H9 (cell line): ENCODE measurements at regions not wholly inside any gene's neighbourhood (a gene's known extent, or its start where the extent isn't known, plus 50 kb on each side); places are given as distances from the start of the nearest gene placed in this dataset.

Experiments used
- DNase-seq: peaks from one replicate; pipeline ENCODE4 v3.0.0-alpha.2; 2017
- H2AFZ ChIP-seq: one replicate; pipeline ENCODE4 v1.6.1; 2013; ENCODE audit warnings: mild to moderate bottlenecking, low read length, control low read depth, moderate library complexity
- H2AK5ac ChIP-seq: 2 replicates; pipeline ENCODE4 v1.6.1; 2013; ENCODE audit warnings: low read length, control low read depth, mixed read lengths; ENCODE audit not compliant: insufficient read length
- H2BK120ac ChIP-seq: one replicate; pipeline ENCODE4 v1.6.1; 2013; ENCODE audit warnings: low read depth, mild to moderate bottlenecking, low read length, control low read depth, inconsistent platforms; ENCODE audit not compliant: poor library complexity, severe bottlenecking
- H2BK12ac ChIP-seq: 2 replicates; pipeline ENCODE4 v1.6.1; 2013; ENCODE audit warnings: low read length, control low read depth, mixed read lengths, low read depth; ENCODE audit not compliant: insufficient read length
- H2BK15ac ChIP-seq: 2 replicates; pipeline ENCODE4 v1.6.1; 2013; ENCODE audit warnings: low read depth, low read length, control low read depth
- H2BK20ac ChIP-seq: one replicate; pipeline ENCODE4 v1.6.1; 2013; ENCODE audit warnings: low read depth, mild to moderate bottlenecking, low read length, control low read depth, inconsistent platforms; ENCODE audit not compliant: poor library complexity, severe bottlenecking
- H2BK5ac ChIP-seq: 2 replicates; pipeline ENCODE4 v1.6.1; 2013; ENCODE audit warnings: low read length, control low read depth, mixed read lengths; ENCODE audit not compliant: insufficient read length
- H3K14ac ChIP-seq: 2 replicates; pipeline ENCODE4 v1.6.1; 2013; ENCODE audit warnings: low read length, control low read depth; ENCODE audit not compliant: insufficient read depth
- H3K18ac ChIP-seq: 2 replicates; pipeline ENCODE4 v1.6.1; 2013; ENCODE audit warnings: low read depth, mild to moderate bottlenecking, mixed read lengths, low read length, control low read depth; ENCODE audit not compliant: insufficient read length
- H3K23ac ChIP-seq: 2 replicates; pipeline ENCODE4 v1.6.1; 2013; ENCODE audit warnings: low read length, control low read depth, mixed read lengths, low read depth; ENCODE audit not compliant: insufficient read length
- H3K23me2 ChIP-seq: 2 replicates; pipeline ENCODE4 v1.6.1; 2013; ENCODE audit warnings: low read depth, mild to moderate bottlenecking, mixed read lengths, low read length, control low read depth; ENCODE audit not compliant: insufficient read length, poor library complexity, severe bottlenecking
- H3K27ac ChIP-seq: 2 replicates; pipeline ENCODE4 v1.5.1; 2013; ENCODE audit warnings: low read length, control low read depth, mixed read lengths, low read depth; ENCODE audit not compliant: insufficient read length
- H3K27me3 ChIP-seq: 2 replicates; pipeline ENCODE4 v1.6.1; 2013; ENCODE audit warnings: low read length, control low read depth, inconsistent platforms; ENCODE audit not compliant: insufficient read depth
- H3K4ac ChIP-seq: 2 replicates; pipeline ENCODE4 v1.6.1; 2013; ENCODE audit warnings: low read depth, mild to moderate bottlenecking, control low read depth, inconsistent platforms, low read length, moderate library complexity
- H3K4me1 ChIP-seq: 2 replicates; pipeline ENCODE4 v1.6.1; 2013; ENCODE audit warnings: low read length, control low read depth, inconsistent platforms; ENCODE audit not compliant: insufficient read depth
- H3K4me2 ChIP-seq: 2 replicates; pipeline ENCODE4 v1.6.1; 2013; ENCODE audit warnings: low read length, control low read depth, mixed read lengths; ENCODE audit not compliant: insufficient read length, insufficient read depth
- H3K56ac ChIP-seq: 2 replicates; pipeline ENCODE4 v1.6.1; 2013; ENCODE audit warnings: low read depth, mild to moderate bottlenecking, mixed read lengths, low read length, control low read depth; ENCODE audit not compliant: insufficient read length
- H3K79me1 ChIP-seq: 2 replicates; pipeline ENCODE4 v1.6.1; 2013; ENCODE audit warnings: low read depth, mild to moderate bottlenecking, moderate library complexity, low read length, control low read depth, inconsistent platforms; ENCODE audit not compliant: insufficient read depth, poor library complexity, severe bottlenecking
- H3K79me2 ChIP-seq: 2 replicates; pipeline ENCODE4 v1.6.1; 2013; ENCODE audit warnings: low read length, control low read depth, inconsistent platforms; ENCODE audit not compliant: insufficient read depth
- H3K9ac ChIP-seq: 2 replicates; pipeline ENCODE4 v1.6.1; 2013; ENCODE audit warnings: low read length, control low read depth, mixed read lengths; ENCODE audit not compliant: insufficient read length; ENCODE audit errors: extremely low read depth
- H3K9me3 ChIP-seq: one replicate; pipeline ENCODE4 v1.6.1; 2013; ENCODE audit warnings: low read depth, low read length, inconsistent platforms; ENCODE audit not compliant: control insufficient read depth
- H3T11ph ChIP-seq: one replicate; pipeline ENCODE4 v1.6.1; 2013; ENCODE audit warnings: mild to moderate bottlenecking, low read length, control low read depth, inconsistent platforms
- H4K20me1 ChIP-seq: one replicate; pipeline ENCODE4 v1.6.1; 2013; ENCODE audit not compliant: control insufficient read depth, insufficient read length, insufficient read depth
- H4K5ac ChIP-seq: 2 replicates; pipeline ENCODE4 v1.6.1; 2013; ENCODE audit warnings: low read depth, mild to moderate bottlenecking, mixed read lengths, low read length, control low read depth; ENCODE audit not compliant: insufficient read length
- H4K8ac ChIP-seq: replicated peaks from 2 replicates; pipeline ENCODE4 v1.6.1; 2013; ENCODE audit warnings: low read length, control low read depth, mixed read lengths, low read depth; ENCODE audit not compliant: insufficient read length
- H4K91ac ChIP-seq: 2 replicates; pipeline ENCODE4 v1.6.1; 2013; ENCODE audit warnings: low read depth, mild to moderate bottlenecking, moderate library complexity, mixed read lengths, low read length, control low read depth; ENCODE audit not compliant: insufficient read length
- H3K27ac Mint-ChIP-seq, 3 experiments: 2 replicates in 2 of 3; 3 replicates in 1 of 3; pipeline ENCODE4 v1.8.0; 2020 to 2021; ENCODE audit warnings: mixed read lengths in 3 of 3, mild to moderate bottlenecking in 1 of 3, moderate library complexity in 1 of 3
- H3K27me3 Mint-ChIP-seq: 2 replicates; pipeline ENCODE4 v1.8.0; 2021; ENCODE audit warnings: low read depth, mild to moderate bottlenecking, moderate library complexity, mixed read lengths
- H3K36me3 Mint-ChIP-seq, 3 experiments: 2 replicates in 2 of 3; 3 replicates in 1 of 3; pipeline ENCODE4 v1.8.0; 2020 to 2021; ENCODE audit warnings: low read depth in 3 of 3, mixed read lengths in 3 of 3; ENCODE audit not compliant: insufficient read depth in 1 of 3
- H3K4me1 Mint-ChIP-seq, 2 experiments: 2 replicates each; pipeline ENCODE4 v1.8.0; 2020; ENCODE audit warnings: mixed read lengths in 2 of 2
- H3K4me3 Mint-ChIP-seq, 2 experiments: 2 replicates in 1 of 2; 3 replicates in 1 of 2; pipeline ENCODE4 v1.8.0; 2020 to 2021; ENCODE audit warnings: mild to moderate bottlenecking in 2 of 2, mixed read lengths in 2 of 2, moderate library complexity in 1 of 2
- H3K9me3 Mint-ChIP-seq, 2 experiments: 2 replicates in 1 of 2; 3 replicates in 1 of 2; pipeline ENCODE4 v1.8.0; 2020; ENCODE audit warnings: mild to moderate bottlenecking in 2 of 2, mixed read lengths in 2 of 2, moderate library complexity in 1 of 2
- CTCF ChIP-seq: fragments of 200-600 bp; sonication (generic); conservative IDR thresholded peaks from 3 replicates; pipeline ENCODE4 v1.8.0; 2021; ENCODE audit warnings: antibody characterized with exemption, mild to moderate bottlenecking
- WGBS: extraction: QIAGEN DNeasy Blood & Tissue Kit; methylation state at CpG from one replicate; pipeline ENCODE4 v1.1.7; 2013; ENCODE audit warnings: missing lambda C conversion rate, low lambda C conversion rate, mixed read lengths; ENCODE audit not compliant: insufficient read length; ENCODE audit errors: extremely low coverage; 5-methylcytosine and 5-hydroxymethylcytosine counted together

- no peak overlapping the region for H3K4me2 ChIP-seq
- no peak for TF ChIP-seq CTCF
- no peak overlapping the region for H3K27ac ChIP-seq
- no peak overlapping the region for H3K4me3 Mint-ChIP-seq
- no peak overlapping the region for H4K5ac ChIP-seq
- no peaks in the 10 kb centered on the region for H3K79me1 ChIP-seq
- H2BK15ac ChIP-seq = no peak overlapping the region
- no peak overlapping the region for H3T11ph ChIP-seq
- H3K27me3 Mint-ChIP-seq = no peaks in the 10 kb centered on the region
- no peak overlapping the region for H3K23ac ChIP-seq
- no peak overlapping the region for H2BK20ac ChIP-seq
- H3K14ac ChIP-seq = no peak overlapping the region
- no peak overlapping the region for H3K18ac ChIP-seq
- H3K36me3 Mint-ChIP-seq = peaks cover 0 to 13% (median 12%) of the 10 kb centered on the region in 3 experiments; a peak in 4 of 7 replicates
- H2AFZ ChIP-seq = no peak overlapping the region
- no peak overlapping the region for H3K4ac ChIP-seq
- no peak overlapping the region for H2BK5ac ChIP-seq
- no peaks in the 10 kb centered on the region for H4K20me1 ChIP-seq
- H3K9me3 Mint-ChIP-seq = no peaks in the 10 kb centered on the region
- H3K4me1 ChIP-seq = no peaks in the 10 kb centered on the region
- no peak overlapping the region for H4K8ac ChIP-seq
- 0 out of 4 replicates have a peak, but pooled peaks cover 0 to 2% of the 10 kb centered on the region in 2 experiments for H3K4me1 Mint-ChIP-seq
- no peaks in the 10 kb centered on the region for H3K9me3 ChIP-seq
- WGBS = no CpG with 5 or more reads among the region's 2 CpGs
- no peak overlapping the region for H2BK12ac ChIP-seq
- peak overlapping the region in 2 of 3 experiments; percentile 10 to 59; a peak in 1 of 7 replicates for H3K27ac Mint-ChIP-seq
- no peak overlapping the region for H4K91ac ChIP-seq
- H3K27me3 ChIP-seq = no peaks in the 10 kb centered on the region
- H3K23me2 ChIP-seq = no peaks in the 10 kb centered on the region
- H3K79me2 ChIP-seq = no peaks in the 10 kb centered on the region
- H3K56ac ChIP-seq = no peak overlapping the region
- H2AK5ac ChIP-seq = no peak overlapping the region
- H3K9ac ChIP-seq = no peak overlapping the region
- no peak for DNase-seq
- no peak overlapping the region for H2BK120ac ChIP-seq
Measured at GRCh38 chr20:3307078-3307477, 68.1 kb upstream of the SLC4A11 start.
